ENCODE measurements at regions not wholly inside any gene's neighbourhood (a gene's known extent, or its start where the extent isn't known, plus 50 kb on each side); places are given as distances from the start of the nearest gene placed in this dataset.

- H3K4me3 ChIP-seq (ENCODE audit: insufficient read depth, low read length, poor library complexity, severe bottlenecking): no peak overlapping the region
- no peak overlapping the region for H3K27ac ChIP-seq (ENCODE audit: low read depth, low read length)
- H3K27me3 ChIP-seq (ENCODE audit: low read length): no peaks in the 10 kb centered on the region
- H3K9me2 ChIP-seq (replicated peaks; ENCODE audit: insufficient read depth, low read length): no peaks in the 10 kb centered on the region
- H3K9ac ChIP-seq (ENCODE audit: low read length): no peak overlapping the region
- no peaks in the 10 kb centered on the region for H3F3A ChIP-seq (ENCODE audit: insufficient read depth)
- H4K20me1 ChIP-seq (ENCODE audit: low read depth, low read length): no peaks in the 10 kb centered on the region
- H3K4me2 ChIP-seq (ENCODE audit: low read depth, low read length, poor library complexity, severe bottlenecking): no peak overlapping the region
- TF ChIP-seq CTCF (IDR thresholded peaks at IDR 0.05; ENCODE audit: insufficient read depth, low read length, poor library complexity, severe bottlenecking): no peak
- no peak for TF ChIP-seq EZH2phosphoT487 (conservative IDR thresholded peaks at IDR 0.05; ENCODE audit: low read length)
- no peak overlapping the region for H2AFZ ChIP-seq (ENCODE audit: low read depth, low read length, severe bottlenecking)
- no peaks in the 10 kb centered on the region for H3K36me3 ChIP-seq (ENCODE audit: low read length)
- H3K9me3 ChIP-seq (ENCODE audit: insufficient read depth, low read length): no peaks in the 10 kb centered on the region
- H3K79me2 ChIP-seq (ENCODE audit: insufficient read depth, low read length): no peaks in the 10 kb centered on the region
Measured at GRCh38 chr18:64210401-64210949, 61.6 kb upstream of the LINC00305 start.

GRCh38 chr18:64208516-64208915 is 59.6 kb upstream of the LINC00305 start:
- Histone ChIP-seq H3K79me2 (ENCODE audit: insufficient read depth, low read length) (no peaks in the 10 kb centered on the region), H3K27ac (ENCODE audit: low read depth, low read length) (no peak overlapping the region), H3K4me3 (ENCODE audit: insufficient read depth, low read length, poor library complexity, severe bottlenecking) (no peak overlapping the region), H3F3A (ENCODE audit: insufficient read depth) (no peaks in the 10 kb centered on the region), H3K4me2 (ENCODE audit: low read depth, low read length, poor library complexity, severe bottlenecking) (no peak overlapping the region), H3K9ac (ENCODE audit: low read length) (no peak overlapping the region), H4K20me1 (ENCODE audit: low read depth, low read length) (no peaks in the 10 kb centered on the region), H3K36me3 (ENCODE audit: low read length) (no peaks in the 10 kb centered on the region), H2AFZ (ENCODE audit: low read depth, low read length, severe bottlenecking) (no peak overlapping the region), H3K9me3 (ENCODE audit: insufficient read depth, low read length) (no peaks in the 10 kb centered on the region), H3K27me3 (ENCODE audit: low read length) (no peaks in the 10 kb centered on the region), H3K9me2 (replicated peaks; ENCODE audit: insufficient read depth, low read length) (no peaks in the 10 kb centered on the region)
- no peak for TF ChIP-seq EZH2phosphoT487 (conservative IDR thresholded peaks at IDR 0.05; ENCODE audit: low read length)
- TF ChIP-seq CTCF (IDR thresholded peaks at IDR 0.05; ENCODE audit: insufficient read depth, low read length, poor library complexity, severe bottlenecking): no peak

- no peak overlapping the region for H3K9ac ChIP-seq (ENCODE audit: low read length)
- no peak for TF ChIP-seq CTCF (IDR thresholded peaks at IDR 0.05; ENCODE audit: insufficient read depth, low read length, poor library complexity, severe bottlenecking)
- TF ChIP-seq EZH2phosphoT487 (conservative IDR thresholded peaks at IDR 0.05; ENCODE audit: low read length): no peak
- H3K9me2 ChIP-seq (replicated peaks; ENCODE audit: insufficient read depth, low read length): no peaks in the 10 kb centered on the region
- no peaks in the 10 kb centered on the region for H3F3A ChIP-seq (ENCODE audit: insufficient read depth)
- H3K27ac ChIP-seq (ENCODE audit: low read depth, low read length): no peak overlapping the region
- H3K79me2 ChIP-seq (ENCODE audit: insufficient read depth, low read length): no peaks in the 10 kb centered on the region
- H2AFZ ChIP-seq (ENCODE audit: low read depth, low read length, severe bottlenecking): no peak overlapping the region
- H3K4me2 ChIP-seq (ENCODE audit: low read depth, low read length, poor library complexity, severe bottlenecking): no peak overlapping the region
- H3K36me3 ChIP-seq (ENCODE audit: low read length): no peaks in the 10 kb centered on the region
- no peaks in the 10 kb centered on the region for H3K27me3 ChIP-seq (ENCODE audit: low read length)
- no peaks in the 10 kb centered on the region for H4K20me1 ChIP-seq (ENCODE audit: low read depth, low read length)
- H3K9me3 ChIP-seq (ENCODE audit: insufficient read depth, low read length): no peaks in the 10 kb centered on the region
- H3K4me3 ChIP-seq (ENCODE audit: insufficient read depth, low read length, poor library complexity, severe bottlenecking): no peak overlapping the region
Measured at GRCh38 chr18:64207820-64208219, 58.9 kb upstream of the LINC00305 start.

All from SU-DHL-6 (cell line).